SK-N-MC (cell line): ENCODE measurements at regions not wholly inside any gene's neighbourhood (a gene's known extent, or its start where the extent isn't known, plus 50 kb on each side); places are given as distances from the start of the nearest gene placed in this dataset.

Source experiments
- EZH2 ChIP-seq: fragments of 200-600 bp; sonication (generic); IDR thresholded peaks from one replicate; pipeline ENCODE4 v1.6.1; 2017; ENCODE audit warnings: antibody characterized with exemption
- FOXP2 ChIP-seq: optimal IDR thresholded peaks from 2 replicates; pipeline ENCODE3; 2011; ENCODE audit warnings: mild to moderate bottlenecking, moderate library complexity; ENCODE audit not compliant: insufficient read depth; ENCODE audit errors: extremely low read length, control extremely low read depth
- POLR2AphosphoS5 ChIP-seq: IDR thresholded peaks from 2 replicates; pipeline ENCODE4 v1.6.1; 2012; ENCODE audit warnings: mild to moderate bottlenecking, low read depth, low read length, borderline replicate concordance

DNA sequence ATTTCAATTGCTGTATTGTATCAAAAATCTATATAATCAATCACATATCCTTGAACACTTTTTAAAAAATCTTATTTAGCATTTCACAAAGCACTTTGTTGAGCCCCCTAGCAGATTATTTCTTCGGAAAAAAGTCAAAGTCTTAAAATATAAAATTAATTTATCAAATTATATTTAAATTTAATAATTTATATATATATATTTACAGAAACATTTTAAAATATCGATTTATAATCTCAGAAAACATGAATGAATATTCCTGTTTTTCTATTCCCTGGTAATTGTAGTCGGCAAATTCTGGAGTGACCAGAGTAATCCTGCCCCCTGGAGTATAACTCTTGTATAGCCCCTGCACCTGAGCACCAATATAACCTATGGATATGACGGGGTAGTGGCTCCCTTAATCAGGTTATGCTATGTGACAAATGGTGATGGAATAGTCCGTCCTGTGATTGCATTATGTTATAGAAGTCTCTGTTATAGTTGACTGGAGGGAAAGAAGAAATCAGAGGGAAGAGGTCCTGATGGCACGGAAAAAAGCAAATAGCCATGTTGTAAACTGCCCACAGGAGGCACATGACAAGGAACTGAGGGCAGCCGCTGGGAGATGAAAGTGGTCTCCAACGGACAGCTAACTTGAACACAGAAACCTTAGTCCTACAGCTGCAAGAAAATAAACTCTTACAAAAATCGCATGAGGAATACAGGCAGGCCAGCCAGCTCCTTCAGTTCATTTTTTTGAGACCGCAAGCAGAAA lies 1092.3 kb downstream of the ARAP2 start:
- TF ChIP-seq EZH2 (no peak), POLR2AphosphoS5 (no peak), FOXP2 (no peak)
